ENCODE measurements at regions not wholly inside any gene's neighbourhood (a gene's known extent, or its start where the extent isn't known, plus 50 kb on each side); places are given as distances from the start of the nearest gene placed in this dataset.

DNA sequence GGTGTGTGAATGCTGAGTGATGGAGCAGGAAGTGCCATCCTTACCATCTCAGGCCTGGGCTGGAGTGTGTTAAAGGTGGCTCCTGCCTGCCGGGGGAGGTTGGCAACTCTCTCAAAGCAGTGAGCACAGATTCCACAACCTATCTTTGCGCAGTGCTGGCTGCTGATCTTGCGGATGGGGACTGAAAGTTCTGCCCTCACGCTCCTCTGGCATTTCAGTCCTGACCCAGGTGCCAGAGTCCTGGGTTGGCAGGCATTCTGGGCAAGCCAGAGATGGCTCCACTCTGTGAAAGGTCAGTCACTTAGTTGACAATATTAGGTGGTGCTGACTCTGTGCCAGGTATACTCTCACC is 315.5 kb downstream of the RPS24 start:
- TF ChIP-seq, protein P1, sequence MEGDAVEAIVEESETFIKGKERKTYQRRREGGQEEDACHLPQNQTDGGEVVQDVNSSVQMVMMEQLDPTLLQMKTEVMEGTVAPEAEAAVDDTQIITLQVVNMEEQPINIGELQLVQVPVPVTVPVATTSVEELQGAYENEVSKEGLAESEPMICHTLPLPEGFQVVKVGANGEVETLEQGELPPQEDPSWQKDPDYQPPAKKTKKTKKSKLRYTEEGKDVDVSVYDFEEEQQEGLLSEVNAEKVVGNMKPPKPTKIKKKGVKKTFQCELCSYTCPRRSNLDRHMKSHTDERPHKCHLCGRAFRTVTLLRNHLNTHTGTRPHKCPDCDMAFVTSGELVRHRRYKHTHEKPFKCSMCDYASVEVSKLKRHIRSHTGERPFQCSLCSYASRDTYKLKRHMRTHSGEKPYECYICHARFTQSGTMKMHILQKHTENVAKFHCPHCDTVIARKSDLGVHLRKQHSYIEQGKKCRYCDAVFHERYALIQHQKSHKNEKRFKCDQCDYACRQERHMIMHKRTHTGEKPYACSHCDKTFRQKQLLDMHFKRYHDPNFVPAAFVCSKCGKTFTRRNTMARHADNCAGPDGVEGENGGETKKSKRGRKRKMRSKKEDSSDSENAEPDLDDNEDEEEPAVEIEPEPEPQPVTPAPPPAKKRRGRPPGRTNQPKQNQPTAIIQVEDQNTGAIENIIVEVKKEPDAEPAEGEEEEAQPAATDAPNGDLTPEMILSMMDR (IDR thresholded peaks at IDR 0.05), result no peak
- TF ChIP-seq POLR2A (IDR thresholded peaks at IDR 0.05), result no peak

All from tibial nerve (tissue), 3 donors.